ENCODE measurements at regions not wholly inside any gene's neighbourhood (a gene's known extent, or its start where the extent isn't known, plus 50 kb on each side); places are given as distances from the start of the nearest gene placed in this dataset.

- TF ChIP-seq, protein P1, sequence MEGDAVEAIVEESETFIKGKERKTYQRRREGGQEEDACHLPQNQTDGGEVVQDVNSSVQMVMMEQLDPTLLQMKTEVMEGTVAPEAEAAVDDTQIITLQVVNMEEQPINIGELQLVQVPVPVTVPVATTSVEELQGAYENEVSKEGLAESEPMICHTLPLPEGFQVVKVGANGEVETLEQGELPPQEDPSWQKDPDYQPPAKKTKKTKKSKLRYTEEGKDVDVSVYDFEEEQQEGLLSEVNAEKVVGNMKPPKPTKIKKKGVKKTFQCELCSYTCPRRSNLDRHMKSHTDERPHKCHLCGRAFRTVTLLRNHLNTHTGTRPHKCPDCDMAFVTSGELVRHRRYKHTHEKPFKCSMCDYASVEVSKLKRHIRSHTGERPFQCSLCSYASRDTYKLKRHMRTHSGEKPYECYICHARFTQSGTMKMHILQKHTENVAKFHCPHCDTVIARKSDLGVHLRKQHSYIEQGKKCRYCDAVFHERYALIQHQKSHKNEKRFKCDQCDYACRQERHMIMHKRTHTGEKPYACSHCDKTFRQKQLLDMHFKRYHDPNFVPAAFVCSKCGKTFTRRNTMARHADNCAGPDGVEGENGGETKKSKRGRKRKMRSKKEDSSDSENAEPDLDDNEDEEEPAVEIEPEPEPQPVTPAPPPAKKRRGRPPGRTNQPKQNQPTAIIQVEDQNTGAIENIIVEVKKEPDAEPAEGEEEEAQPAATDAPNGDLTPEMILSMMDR (IDR thresholded peaks at IDR 0.05; ENCODE audit: control insufficient read depth, insufficient read depth, low read depth, low read length, missing control alignments), result no peak
Measured at GRCh38 chr3:154955907-154956533, 124.1 kb upstream of the MME start.

DNA sequence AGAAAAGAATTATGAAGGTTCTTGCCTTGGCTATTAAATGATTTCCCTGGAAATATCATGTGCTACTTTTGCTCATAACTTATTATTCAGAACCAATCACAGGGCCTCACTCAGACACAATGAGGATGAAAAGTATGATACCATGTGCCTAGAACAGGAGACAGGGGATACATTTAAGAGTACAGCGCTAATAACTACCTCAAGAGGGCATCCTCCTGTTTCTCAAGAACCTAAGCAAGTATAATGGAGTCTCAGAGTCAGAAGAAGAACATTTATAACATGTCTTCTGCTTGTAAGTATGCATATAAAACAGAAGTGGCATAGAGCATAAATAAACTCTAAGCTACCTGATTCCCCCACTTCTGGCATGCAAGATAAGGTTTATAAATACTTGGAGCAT is 125.4 kb upstream of the MME start:
- TF ChIP-seq, protein P1 (IDR thresholded peaks at IDR 0.05; ENCODE audit: control insufficient read depth, insufficient read depth, low read depth, low read length, missing control alignments), result peak; percentile 60
- H3K4me3 ChIP-seq (ENCODE audit: control insufficient read depth, low read depth, low read length), result no peak overlapping the region
- peak; percentile 53 for DNase-seq (ENCODE audit: low read depth)

More at GRCh38 chr3:154955907-154956533, 124.1 kb upstream of the MME start:
- no peak overlapping the region for H3K4me3 ChIP-seq (ENCODE audit: control insufficient read depth, low read depth, low read length)
- no peak for DNase-seq (ENCODE audit: low read depth)

DNA sequence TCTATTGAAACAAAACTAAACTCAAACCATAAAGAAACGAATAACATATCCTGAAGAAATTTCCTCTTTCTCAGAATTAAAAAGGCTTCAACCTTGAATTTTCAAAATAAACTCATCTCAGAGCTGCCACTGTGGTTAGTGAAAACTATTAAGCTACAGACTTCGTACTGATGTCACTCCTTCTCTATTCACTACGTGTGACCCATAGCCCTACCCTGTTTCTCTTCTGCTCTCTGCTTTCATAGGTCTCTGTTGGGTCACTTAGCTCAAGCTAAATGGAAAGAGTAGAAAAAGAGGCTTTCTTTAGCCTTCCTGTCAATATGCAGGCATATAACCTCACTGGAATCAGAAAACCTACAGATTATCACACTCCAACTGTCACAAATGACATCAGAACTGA is 126.6 kb upstream of the MME start:
- no peak overlapping the region for H3K4me3 ChIP-seq (ENCODE audit: control insufficient read depth, low read depth, low read length)
- TF ChIP-seq, protein P1 (IDR thresholded peaks at IDR 0.05; ENCODE audit: control insufficient read depth, insufficient read depth, low read depth, low read length, missing control alignments), result no peak
- DNase-seq (ENCODE audit: low read depth), result no peak

DNA sequence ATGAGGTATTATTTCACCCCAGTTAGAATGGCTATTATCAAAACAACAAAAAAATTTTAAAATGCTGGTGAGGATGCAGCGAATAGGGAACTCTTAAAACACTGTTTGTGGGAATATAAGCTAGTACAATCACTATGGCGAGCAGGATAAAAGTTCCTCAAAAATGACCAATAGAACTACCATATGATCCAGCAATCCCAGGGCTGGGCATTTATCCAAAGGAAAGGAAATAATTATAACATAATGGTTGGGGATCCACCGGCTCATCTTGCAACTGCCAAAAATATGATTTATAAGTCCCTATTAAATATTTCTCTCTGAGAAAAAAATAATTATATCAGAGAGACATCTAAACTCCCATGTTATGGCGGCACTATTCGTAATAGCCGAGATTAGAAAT is 127.6 kb upstream of the MME start:
- DNase-seq (ENCODE audit: low read depth), result no peak
- TF ChIP-seq, protein P1 (IDR thresholded peaks at IDR 0.05; ENCODE audit: control insufficient read depth, insufficient read depth, low read depth, low read length, missing control alignments), result no peak
- no peak overlapping the region for H3K4me3 ChIP-seq (ENCODE audit: control insufficient read depth, low read depth, low read length)

GRCh38 chr3:154943981-154944380 is 136.1 kb upstream of the MME start:
- no peak overlapping the region for H3K4me3 ChIP-seq (ENCODE audit: control insufficient read depth, low read depth, low read length)
- TF ChIP-seq, protein P1 (IDR thresholded peaks at IDR 0.05; ENCODE audit: control insufficient read depth, insufficient read depth, low read depth, low read length, missing control alignments), result no peak
- no peak for DNase-seq (ENCODE audit: low read depth)

DNA sequence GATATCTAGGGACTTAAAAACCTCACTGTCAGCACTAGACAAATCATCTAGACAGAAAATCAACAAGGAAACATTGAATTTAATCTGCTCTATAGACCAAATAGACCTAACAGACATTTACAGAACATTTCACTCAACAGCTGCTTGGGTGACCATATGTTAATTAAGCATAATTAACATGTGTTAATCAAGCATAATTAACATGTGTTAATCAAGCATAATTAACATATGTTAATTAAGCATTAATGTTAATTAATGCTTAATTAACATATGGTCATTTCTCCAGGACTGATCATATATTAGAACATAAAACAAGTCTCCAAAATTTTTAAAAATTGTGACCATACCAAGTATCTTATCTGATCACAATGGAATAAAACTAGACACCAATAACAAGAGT is 137.3 kb upstream of the MME start:
- no peak overlapping the region for H3K4me3 ChIP-seq (ENCODE audit: control insufficient read depth, low read depth, low read length)
- TF ChIP-seq, protein P1 (IDR thresholded peaks at IDR 0.05; ENCODE audit: control insufficient read depth, insufficient read depth, low read depth, low read length, missing control alignments), result no peak
- no peak for DNase-seq (ENCODE audit: low read depth)

All from AG09309 (cell line).